Panc1 (cell line): ENCODE measurements at regions not wholly inside any gene's neighbourhood (a gene's known extent, or its start where the extent isn't known, plus 50 kb on each side); places are given as distances from the start of the nearest gene placed in this dataset.

Experiments used
- ATAC-seq: fragments of 200-7000 bp; cut with Tn5 transposase; 2 replicates; pipeline ENCODE4 v1.9.1; 2020; ENCODE audit warnings: mild to moderate bottlenecking, moderate library complexity
- BruUV-seq: library from RNA; stranded (reverse); fragments of 400-500 nt; replicated peaks from 2 replicates; lab custom pipeline; 2021; lab: Mats Ljungman, UMichigan
- CTCF ChIA-PET: fragments of 300-600 bp; sonication (Branson Sonifier 250); formaldehyde crosslinking; loops from one replicate; lab custom pipeline; 2022; ENCODE audit warnings: antibody characterized with exemption; lab: Charles Lee
- POLR2A ChIA-PET: fragments of 300-600 bp; sonication (Branson Sonifier 250); formaldehyde crosslinking; loops from one replicate; lab custom pipeline; 2022; ENCODE audit warnings: antibody characterized with exemption; lab: Charles Lee
- DNase-seq: peaks from one replicate; pipeline ENCODE4 v3.0.0-alpha.2; 2010; ENCODE audit warnings: low read depth, low spot score
- H3K27ac ChIP-seq: 2 replicates; pipeline ENCODE4 v1.5.1; 2011; ENCODE audit warnings: mild to moderate bottlenecking, low read length, inconsistent platforms
- H3K27me3 ChIP-seq: fragments of 200-500 bp; sonication (Bioruptor generic); 2 replicates; pipeline ENCODE4 v1.6.0; 2014; ENCODE audit warnings: low read length, inconsistent platforms; ENCODE audit not compliant: control insufficient read depth, insufficient read depth
- H3K36me3 ChIP-seq: fragments of 200-500 bp; sonication (Bioruptor generic); 2 replicates; pipeline ENCODE4 v1.5.1; 2014; ENCODE audit warnings: inconsistent platforms, mild to moderate bottlenecking, low read length, moderate library complexity; ENCODE audit not compliant: control insufficient read depth, insufficient read depth
- H3K4me1 ChIP-seq: 2 replicates; pipeline ENCODE4 v1.5.1; 2011; ENCODE audit warnings: inconsistent platforms, mild to moderate bottlenecking, low read length, moderate library complexity; ENCODE audit not compliant: control insufficient read depth, insufficient read depth
- H3K4me3 ChIP-seq, 2 experiments: 2 replicates each; pipeline ENCODE4 v1.5.1; 2011 to 2012; ENCODE audit warnings: low read depth in 2 of 2, low read length in 2 of 2, mild to moderate bottlenecking in 2 of 2, inconsistent platforms in 1 of 2, moderate library complexity in 1 of 2
- H3K9me3 ChIP-seq: fragments of 200-500 bp; sonication (Bioruptor generic); 2 replicates; pipeline ENCODE4 v1.5.1; 2014; ENCODE audit warnings: low read depth, mild to moderate bottlenecking, inconsistent platforms, low read length, moderate library complexity; ENCODE audit not compliant: control insufficient read depth, insufficient read depth
- POLR2AphosphoS5 ChIP-seq: IDR thresholded peaks from 2 replicates; pipeline ENCODE4 v1.6.1; 2012; ENCODE audit warnings: mild to moderate bottlenecking, low read depth, low read length, moderate library complexity
- SIN3A ChIP-seq: IDR thresholded peaks from 2 replicates; pipeline ENCODE4 v1.6.1; 2012; ENCODE audit warnings: low read depth, mild to moderate bottlenecking, low read length, moderate library complexity, borderline replicate concordance; ENCODE audit not compliant: insufficient read depth
- TCF7L2 ChIP-seq: IDR thresholded peaks from 2 replicates; pipeline ENCODE4 v1.6.1; 2011; ENCODE audit warnings: mild to moderate bottlenecking, low read depth, low read length, inconsistent platforms
- in situ Hi-C: cut with HindIII; loops from 2 replicates; pipeline ENCODE4 v1.10.0; 2016; ENCODE audit warnings: low sequenced_read_pairs, low pct_unique_long_range_greater_than_20kb
- intact Hi-C: fragments of 100-400 bp; cut with micrococcal nuclease; formaldehyde crosslinking; loops from one replicate; pipeline ENCODE4 v1.10.0; 2022; ENCODE audit not compliant: unreplicated experiment
- TF ChIP-seq, protein P1 (sequence below): fragments of 450-650 bp; IDR thresholded peaks from 2 replicates; pipeline ENCODE4 v1.5.1; 2017; ENCODE audit warnings: mild to moderate bottlenecking
- TF ChIP-seq, protein P2 (sequence below), 2 experiments: IDR thresholded peaks; 2 replicates each; pipeline ENCODE4 v1.6.1; 2011 to 2012; ENCODE audit warnings: low read depth in 2 of 2, control low read depth in 1 of 2, low read length in 1 of 2, mild to moderate bottlenecking in 1 of 2, moderate library complexity in 1 of 2; ENCODE audit not compliant: insufficient read depth in 1 of 2

DNA sequence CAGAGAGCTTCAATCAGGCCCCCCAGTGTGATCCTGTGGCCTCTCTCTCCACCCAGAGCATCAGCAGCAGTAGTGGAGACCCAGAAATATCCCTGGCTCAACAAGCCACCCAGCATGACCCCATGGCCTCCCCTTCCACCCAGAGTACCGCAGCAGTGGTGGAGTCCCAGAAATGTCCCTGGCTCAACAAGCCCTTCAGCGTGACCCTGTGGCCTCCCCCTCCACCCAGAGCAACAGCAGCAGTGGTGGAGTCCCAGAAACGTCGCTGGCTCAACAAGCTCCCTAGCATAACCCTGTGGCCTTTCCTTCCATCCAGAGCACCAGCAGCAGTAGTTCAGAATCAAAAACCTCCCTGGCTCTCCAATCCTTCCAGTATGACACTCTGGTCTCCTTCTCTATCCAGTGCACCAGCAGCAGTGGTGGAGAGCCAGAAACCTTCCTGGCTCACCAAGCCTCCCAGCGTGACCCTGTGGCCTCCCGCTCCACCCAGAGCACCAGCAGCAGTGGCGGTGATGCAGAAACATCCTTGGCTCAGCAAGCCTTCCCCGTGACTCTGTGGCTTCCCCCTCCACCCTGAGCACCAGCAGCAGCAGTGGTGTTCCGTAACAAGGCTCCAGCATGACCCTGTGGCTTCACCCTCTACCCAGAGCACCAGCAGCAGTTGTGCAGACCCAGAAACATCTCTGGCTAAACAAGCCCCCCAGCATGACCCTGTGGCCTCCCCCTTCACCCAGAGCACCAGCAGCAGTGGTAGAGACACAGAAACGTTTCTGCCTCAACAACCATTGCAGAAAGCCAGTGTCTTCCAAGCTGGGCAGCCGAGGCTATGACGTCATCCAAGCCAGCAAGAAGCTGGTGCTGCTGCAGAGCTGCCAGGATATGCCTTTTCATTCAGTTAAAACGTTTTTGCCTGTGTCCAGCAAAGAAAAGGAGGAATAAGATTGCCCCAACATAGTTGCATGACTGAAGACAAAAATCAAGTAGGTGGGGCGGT lies 61.3 kb upstream of the TAMM41 start:
- Histone ChIP-seq H3K9me3 (no peaks in the 10 kb centered on the region), H3K4me3 (no peak overlapping the region), H3K27ac (no peak overlapping the region), H3K36me3 (no peaks in the 10 kb centered on the region), H3K4me1 (no peaks in the 10 kb centered on the region), H3K27me3 (no peaks in the 10 kb centered on the region)
- ChIA-PET POLR2A (no interaction called here), CTCF (no interaction called here)
- intact Hi-C loops: no loop called here
- in situ Hi-C loops: no loop called here
- no peak for DNase-seq
- TF ChIP-seq, protein P1, sequence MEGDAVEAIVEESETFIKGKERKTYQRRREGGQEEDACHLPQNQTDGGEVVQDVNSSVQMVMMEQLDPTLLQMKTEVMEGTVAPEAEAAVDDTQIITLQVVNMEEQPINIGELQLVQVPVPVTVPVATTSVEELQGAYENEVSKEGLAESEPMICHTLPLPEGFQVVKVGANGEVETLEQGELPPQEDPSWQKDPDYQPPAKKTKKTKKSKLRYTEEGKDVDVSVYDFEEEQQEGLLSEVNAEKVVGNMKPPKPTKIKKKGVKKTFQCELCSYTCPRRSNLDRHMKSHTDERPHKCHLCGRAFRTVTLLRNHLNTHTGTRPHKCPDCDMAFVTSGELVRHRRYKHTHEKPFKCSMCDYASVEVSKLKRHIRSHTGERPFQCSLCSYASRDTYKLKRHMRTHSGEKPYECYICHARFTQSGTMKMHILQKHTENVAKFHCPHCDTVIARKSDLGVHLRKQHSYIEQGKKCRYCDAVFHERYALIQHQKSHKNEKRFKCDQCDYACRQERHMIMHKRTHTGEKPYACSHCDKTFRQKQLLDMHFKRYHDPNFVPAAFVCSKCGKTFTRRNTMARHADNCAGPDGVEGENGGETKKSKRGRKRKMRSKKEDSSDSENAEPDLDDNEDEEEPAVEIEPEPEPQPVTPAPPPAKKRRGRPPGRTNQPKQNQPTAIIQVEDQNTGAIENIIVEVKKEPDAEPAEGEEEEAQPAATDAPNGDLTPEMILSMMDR: no peak
- TF ChIP-seq TCF7L2 (no peak), SIN3A (no peak)
- TF ChIP-seq, protein P2, sequence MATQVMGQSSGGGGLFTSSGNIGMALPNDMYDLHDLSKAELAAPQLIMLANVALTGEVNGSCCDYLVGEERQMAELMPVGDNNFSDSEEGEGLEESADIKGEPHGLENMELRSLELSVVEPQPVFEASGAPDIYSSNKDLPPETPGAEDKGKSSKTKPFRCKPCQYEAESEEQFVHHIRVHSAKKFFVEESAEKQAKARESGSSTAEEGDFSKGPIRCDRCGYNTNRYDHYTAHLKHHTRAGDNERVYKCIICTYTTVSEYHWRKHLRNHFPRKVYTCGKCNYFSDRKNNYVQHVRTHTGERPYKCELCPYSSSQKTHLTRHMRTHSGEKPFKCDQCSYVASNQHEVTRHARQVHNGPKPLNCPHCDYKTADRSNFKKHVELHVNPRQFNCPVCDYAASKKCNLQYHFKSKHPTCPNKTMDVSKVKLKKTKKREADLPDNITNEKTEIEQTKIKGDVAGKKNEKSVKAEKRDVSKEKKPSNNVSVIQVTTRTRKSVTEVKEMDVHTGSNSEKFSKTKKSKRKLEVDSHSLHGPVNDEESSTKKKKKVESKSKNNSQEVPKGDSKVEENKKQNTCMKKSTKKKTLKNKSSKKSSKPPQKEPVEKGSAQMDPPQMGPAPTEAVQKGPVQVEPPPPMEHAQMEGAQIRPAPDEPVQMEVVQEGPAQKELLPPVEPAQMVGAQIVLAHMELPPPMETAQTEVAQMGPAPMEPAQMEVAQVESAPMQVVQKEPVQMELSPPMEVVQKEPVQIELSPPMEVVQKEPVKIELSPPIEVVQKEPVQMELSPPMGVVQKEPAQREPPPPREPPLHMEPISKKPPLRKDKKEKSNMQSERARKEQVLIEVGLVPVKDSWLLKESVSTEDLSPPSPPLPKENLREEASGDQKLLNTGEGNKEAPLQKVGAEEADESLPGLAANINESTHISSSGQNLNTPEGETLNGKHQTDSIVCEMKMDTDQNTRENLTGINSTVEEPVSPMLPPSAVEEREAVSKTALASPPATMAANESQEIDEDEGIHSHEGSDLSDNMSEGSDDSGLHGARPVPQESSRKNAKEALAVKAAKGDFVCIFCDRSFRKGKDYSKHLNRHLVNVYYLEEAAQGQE (IDR thresholded peaks at IDR 0.05; ENCODE audit: insufficient read depth in 1 of 2, low read depth in 2 of 2, low read length in 1 of 2): no peak
- no peak for ATAC-seq
- no TSS peak for BruUV-seq

DNA sequence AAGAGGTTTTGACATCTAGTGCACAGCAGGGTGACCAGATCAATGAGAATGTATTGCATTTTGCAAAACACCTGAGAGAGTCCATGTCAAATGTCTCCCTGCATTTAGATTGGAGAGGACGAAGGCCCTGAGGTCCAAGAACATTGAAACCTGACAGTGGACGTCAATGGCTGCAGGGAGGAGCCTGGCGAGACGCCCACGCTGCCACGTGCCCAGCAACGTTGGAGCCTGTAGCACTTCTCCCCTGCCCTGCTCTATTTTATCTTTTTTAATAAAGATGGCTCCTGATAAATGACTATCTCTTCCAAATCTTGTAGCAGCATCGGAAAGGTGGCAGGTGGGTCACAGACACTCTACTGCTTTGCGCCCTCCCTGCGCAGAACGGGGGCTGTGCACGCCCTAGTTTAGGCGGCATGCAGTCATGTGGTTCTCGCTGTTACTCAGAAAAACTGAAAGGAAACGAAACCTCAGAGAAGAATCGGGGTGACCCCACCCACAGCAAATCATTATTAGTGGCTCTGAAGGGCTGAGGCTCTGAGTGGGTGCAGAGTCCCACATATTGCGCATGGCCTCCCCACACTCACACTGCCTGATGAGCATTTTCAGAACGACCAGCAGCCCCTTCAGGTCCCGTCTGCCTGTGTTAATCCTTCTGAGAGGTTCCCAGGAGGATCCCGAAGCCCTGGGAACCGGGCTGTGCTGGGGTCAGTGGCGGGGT lies 62.5 kb upstream of the TAMM41 start:
- no peaks in the 10 kb centered on the region for H3K4me1 ChIP-seq
- ATAC-seq: no peak
- ChIA-PET CTCF (no interaction called here), POLR2A (no interaction called here)
- no peak for DNase-seq
- H3K27me3 ChIP-seq: no peaks in the 10 kb centered on the region
- H3K4me3 ChIP-seq: no peak overlapping the region
- H3K9me3 ChIP-seq: no peaks in the 10 kb centered on the region
- TF ChIP-seq, protein P2 (IDR thresholded peaks at IDR 0.05; ENCODE audit: insufficient read depth in 1 of 2, low read depth in 2 of 2, low read length in 1 of 2): no peak
- TF ChIP-seq POLR2AphosphoS5: no peak
- TF ChIP-seq, protein P1: no peak
- no peaks in the 10 kb centered on the region for H3K36me3 ChIP-seq
- intact Hi-C loops: no loop called here
- no TSS peak for BruUV-seq
- H3K27ac ChIP-seq: no peak overlapping the region
- in situ Hi-C loops: no loop called here
